NCI-H226 (cell line): ENCODE measurements at regions not wholly inside any gene's neighbourhood (a gene's known extent, or its start where the extent isn't known, plus 50 kb on each side); places are given as distances from the start of the nearest gene placed in this dataset.
"Not testable (repeated sequence)": the region's sequence is repeated elsewhere in the genome, so short reads cannot be mapped to it uniquely, and the experiment has no call there.

ENCODE experiments used
- DNase-seq: peaks from one replicate; pipeline ENCODE4 v3.0.0-alpha.2; 2015

- no peak for DNase-seq
Observed at GRCh38 chr4:111045992-111046391, 423.1 kb upstream of the PITX2 start.

DNA sequence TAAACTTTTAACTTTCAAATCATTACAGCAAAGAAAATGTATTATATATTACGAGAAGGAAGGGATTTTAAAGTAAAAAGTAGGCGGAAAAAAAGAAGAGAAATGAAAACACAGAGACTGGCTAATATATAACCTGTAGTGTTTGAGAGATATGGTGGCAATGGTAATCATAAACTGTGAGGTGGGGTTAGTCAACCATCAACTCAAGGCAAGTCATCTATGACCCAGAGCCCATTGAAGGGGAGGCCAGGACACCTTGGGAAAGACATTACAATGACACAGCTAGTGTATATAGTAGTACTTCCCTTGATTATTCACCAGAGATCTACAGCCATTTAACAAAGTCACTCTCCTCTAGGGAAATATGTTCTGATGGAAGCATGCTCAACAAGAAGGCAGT lies 423.9 kb upstream of the PITX2 start:
- DNase-seq = no peak

GRCh38 chr4:111048316-111048715 lies 425.4 kb upstream of the PITX2 start:
- DNase-seq = no peak

DNA sequence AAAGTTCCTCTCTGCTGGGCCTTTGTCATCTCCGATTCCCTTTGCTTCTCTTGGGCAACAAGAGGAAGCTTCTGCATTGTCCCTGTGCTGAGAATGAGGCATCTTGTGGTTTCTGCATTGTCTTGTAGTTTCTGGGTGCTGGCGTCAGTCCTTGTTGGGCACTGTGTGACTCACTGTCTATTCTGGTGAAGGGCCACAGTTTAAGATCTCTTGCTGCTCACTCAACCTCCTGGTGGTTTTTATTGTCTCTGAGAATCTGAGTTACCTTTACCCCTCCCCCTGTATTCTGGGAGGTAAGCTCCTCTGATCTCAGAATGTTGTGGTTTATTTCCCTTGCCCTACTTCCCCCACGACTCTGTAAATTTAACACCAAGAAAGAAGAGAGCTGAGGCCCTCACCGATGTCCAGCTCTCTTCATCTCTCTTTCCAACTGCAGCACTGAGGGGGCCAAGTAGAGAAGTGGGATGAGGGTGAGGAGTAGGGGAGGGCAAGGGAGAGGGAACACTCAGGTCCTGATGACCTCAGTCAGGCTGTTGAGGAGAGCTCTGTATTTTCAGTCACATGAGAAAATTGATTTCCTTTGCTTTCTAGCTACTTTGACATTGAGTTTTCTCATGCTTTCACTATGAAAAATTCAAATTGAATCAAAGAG lies 441.6 kb upstream of the PITX2 start:
- peak; percentile 28 for DNase-seq

DNA sequence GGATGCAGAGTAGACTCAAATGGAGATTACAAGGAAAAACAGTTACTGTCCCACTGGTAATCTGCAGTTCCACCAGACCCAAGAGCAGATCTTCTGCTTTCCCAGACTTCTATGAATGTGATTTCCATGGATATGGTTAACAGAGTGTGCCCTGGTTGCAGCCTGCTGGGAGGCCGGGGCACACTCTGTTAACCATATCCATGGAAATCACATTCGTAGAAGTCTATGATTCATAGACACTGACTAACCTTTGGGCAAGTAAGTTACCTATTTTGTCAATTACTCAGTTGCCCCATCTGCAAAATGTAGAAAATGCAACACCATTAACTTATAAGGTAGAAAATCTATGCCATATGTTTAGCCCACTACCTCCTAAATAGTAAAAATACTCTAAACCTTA lies 443.1 kb upstream of the PITX2 start:
- DNase-seq = no peak

DNA sequence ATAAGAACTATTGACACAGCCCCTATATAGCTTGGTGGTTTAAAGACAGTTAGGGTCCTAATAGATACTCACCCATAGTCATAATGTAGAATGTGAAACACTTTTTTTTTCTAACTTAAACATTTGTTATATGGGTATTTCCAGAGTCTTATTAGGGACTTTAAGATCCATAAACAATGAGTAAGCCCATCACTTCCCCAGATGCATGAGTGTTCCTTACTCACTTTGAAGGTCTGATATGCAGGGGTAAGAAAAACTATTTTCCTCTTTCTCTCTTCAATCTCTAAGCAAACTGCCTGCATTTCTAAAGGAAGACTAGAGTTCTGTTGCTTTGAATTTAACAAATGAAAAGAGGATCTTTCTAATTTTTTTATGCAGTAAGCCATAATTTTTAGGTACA lies 443.6 kb upstream of the PITX2 start:
- no peak for DNase-seq

DNA sequence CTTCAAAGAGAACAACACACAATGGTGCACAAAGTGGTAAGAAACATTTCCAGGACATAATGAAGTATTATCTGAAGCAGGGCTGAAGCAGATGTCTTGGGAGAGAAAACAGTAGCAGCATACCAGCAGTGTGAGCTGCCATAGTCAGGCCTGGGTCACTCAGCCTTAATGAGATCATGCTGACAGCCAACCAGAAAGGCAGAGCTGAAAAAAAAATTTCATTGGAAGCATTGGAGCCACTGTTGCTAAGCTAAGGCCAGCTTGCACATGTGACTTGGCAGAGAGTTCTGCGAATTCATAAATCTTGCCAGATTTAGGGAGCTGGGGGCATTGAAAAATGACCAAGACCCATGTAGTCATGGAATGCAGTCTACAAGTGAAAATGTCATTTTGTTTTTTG lies 444.0 kb upstream of the PITX2 start:
- DNase-seq = peak; percentile 19

DNA sequence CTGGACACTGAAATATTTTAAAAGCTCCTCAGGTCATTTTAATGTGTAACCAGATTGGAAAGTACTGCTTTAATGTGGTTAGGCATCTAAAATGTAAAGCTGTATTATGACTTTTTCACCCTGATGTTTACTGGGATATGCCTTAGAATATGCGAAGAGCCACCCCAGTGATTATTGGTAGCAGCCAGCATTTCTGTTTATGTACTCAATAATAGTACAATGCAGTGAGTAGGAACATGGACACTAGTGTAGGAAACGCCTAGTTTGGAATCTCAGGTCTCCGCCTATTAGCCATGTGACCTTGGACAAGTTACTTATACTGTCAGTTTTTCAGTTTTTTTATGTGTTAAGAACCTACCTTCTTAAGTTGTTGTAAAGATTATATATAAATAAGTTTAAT lies 446.0 kb upstream of the PITX2 start:
- no peak for DNase-seq

GRCh38 chr4:111070390-111070789 lies 447.5 kb upstream of the PITX2 start:
- DNase-seq = peak; percentile 28

DNA sequence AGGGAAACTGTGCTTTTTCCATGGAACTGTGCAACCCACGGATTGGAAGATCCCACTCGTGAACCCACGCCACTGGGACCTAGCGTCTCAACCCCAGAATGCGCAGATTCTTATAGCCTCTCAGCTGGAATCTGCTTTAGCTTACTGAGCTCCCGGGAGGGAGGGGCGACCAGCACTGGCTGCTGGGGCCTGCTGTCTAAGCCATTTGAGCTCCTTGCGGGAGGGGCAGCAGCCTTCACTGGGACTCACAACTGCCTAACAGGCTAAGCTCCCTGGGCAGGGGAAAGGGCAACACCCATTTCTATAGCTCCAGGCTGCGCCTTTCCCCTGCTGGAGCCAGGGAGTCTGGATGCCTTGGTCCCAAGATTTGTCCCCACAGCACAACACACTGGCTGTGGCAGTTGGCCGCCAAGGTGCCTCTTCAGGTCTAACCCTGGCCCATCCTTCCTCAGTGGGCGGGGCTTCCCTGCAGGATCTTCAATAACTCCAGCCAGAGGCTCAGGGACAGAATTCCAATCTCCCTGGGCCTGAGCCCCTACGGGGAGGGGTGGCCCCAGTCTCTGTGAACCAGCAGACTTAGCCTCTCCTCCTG lies 451.7 kb upstream of the PITX2 start:
- no peak for DNase-seq

GRCh38 chr4:111076299-111076698 lies 453.4 kb upstream of the PITX2 start:
- DNase-seq = not testable (repeated sequence)

GRCh38 chr4:111108153-111108552 lies 485.3 kb upstream of the PITX2 start:
- no peak for DNase-seq

DNA sequence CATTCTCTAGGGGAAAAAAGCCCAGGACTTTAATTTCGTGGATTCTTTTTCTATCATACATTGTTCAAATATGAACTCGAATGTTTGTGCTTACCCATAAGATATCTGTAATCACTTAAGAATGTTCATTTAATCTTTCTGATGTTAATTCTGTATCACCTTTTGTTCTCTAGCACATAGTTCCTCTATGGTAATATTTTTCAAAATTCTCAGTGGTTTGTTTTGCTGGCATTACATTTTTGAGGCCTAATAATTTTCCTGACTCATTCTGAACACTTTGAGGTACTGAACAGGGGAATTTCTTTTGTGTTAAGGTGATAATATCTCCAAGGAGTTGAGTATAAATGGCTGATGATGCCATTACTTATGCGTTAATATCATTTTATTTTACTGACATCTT lies 490.7 kb upstream of the PITX2 start:
- no peak for DNase-seq

DNA sequence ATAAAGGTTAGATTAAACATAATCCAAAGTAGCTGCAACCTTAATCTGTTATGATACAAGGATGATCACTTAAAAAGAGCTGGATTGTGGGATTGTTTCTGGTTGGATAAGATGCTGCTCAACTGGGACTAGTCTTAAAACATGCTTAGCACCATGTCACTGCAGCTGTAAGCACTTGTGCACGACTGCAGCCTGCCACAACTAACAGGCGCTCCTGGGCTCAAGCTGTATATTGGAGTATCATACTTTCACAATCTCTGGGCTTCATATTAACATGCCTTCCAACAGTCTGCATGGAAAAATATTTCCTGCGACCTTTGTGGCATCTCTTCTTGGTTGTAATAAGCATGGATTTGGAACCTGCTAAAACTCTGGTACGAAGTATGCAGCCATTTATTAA lies 493.0 kb upstream of the PITX2 start:
- no peak for DNase-seq

- DNase-seq = no peak
Observed at GRCh38 chr4:111120191-111120590, 497.3 kb upstream of the PITX2 start.

- DNase-seq = no peak
Observed at GRCh38 chr4:111126340-111126739, 503.5 kb upstream of the PITX2 start.

GRCh38 chr4:111127841-111128240 lies 505.0 kb upstream of the PITX2 start:
- no peak for DNase-seq

- no peak for DNase-seq
Observed at GRCh38 chr4:111128327-111128726, 505.4 kb upstream of the PITX2 start.

DNA sequence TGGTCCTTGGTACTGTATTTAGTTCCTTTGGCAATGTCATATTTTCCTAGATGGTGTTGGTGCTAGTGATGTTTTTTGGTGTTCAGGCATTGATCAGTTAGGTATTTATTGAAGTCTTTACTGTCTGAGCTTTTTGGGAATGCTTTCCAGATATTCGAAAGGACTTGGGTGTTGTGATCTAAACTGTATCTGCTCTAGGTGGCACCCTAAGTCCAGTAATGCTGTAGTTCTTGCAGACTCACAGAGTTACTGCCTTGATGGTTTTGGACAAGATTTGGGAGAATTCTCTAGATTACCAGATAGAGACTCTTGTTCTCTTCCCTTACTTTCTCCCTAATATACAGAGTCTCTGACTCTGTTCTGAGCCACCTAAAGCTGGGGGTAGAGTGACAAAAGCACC lies 513.6 kb upstream of the PITX2 start:
- peak; percentile 5 for DNase-seq

- no peak for DNase-seq
Observed at GRCh38 chr4:111136967-111137366, 514.1 kb upstream of the PITX2 start.

DNA sequence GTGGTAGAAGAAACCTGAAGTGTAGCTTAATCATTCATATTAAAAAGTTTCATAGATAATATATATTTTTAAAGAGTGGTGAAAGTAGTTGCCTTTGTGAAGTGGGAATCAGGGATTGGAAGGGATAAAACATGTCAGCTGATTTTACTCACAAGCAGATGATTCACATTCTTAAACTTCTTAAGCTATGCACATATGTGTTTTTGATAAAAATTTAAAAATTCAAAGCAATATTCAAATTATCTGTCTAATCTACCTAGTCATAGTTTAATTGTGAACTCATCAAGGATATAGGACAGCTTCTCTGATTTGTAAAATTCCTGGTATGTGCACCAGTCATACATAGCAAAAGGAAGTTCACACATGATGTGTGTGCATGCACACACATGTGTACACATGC lies 520.6 kb upstream of the PITX2 start:
- DNase-seq = no peak

DNA sequence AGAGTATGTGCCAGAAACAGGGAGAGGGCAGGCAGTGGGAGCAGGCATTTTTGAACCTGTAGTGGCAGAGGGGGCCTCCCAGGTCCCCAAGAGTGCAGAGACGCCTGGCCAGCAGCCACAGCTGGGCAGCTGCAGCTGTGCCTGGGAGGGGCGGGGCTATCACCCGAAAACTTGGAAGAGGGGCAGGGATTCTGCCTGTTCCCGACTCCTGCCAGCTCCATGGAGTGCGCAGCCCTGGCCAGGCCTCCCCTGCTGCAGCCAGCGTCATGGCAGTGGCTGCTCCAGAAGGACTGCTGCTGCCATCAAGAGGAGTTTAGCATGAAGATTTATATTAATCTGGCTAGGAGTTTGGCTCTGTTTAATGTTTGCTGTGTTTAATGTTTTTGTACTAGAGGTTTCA lies 532.1 kb upstream of the PITX2 start:
- no peak for DNase-seq

- DNase-seq = not testable (repeated sequence)
Observed at GRCh38 chr4:111164556-111164955, 541.7 kb upstream of the PITX2 start.

- peak; percentile 28 for DNase-seq
Observed at GRCh38 chr4:111174331-111174730, 551.5 kb upstream of the PITX2 start.

GRCh38 chr4:111178231-111178630 lies 555.4 kb upstream of the PITX2 start:
- DNase-seq = no peak
